ENCODE measurements at regions not wholly inside any gene's neighbourhood (a gene's known extent, or its start where the extent isn't known, plus 50 kb on each side); places are given as distances from the start of the nearest gene placed in this dataset.

- no peak for TF ChIP-seq CTCF (IDR thresholded peaks at IDR 0.05)
- TF ChIP-seq POLR2A (IDR thresholded peaks at IDR 0.05), result no peak
These were observed 1670.2 kb upstream of the PCDH20 start for GRCh38 chr13:63085851-63086250.
